Effector memory CD8-positive, alpha-beta T cell (primary cell): ENCODE measurements at regions not wholly inside any gene's neighbourhood (a gene's known extent, or its start where the extent isn't known, plus 50 kb on each side); places are given as distances from the start of the nearest gene placed in this dataset.
"Not testable (repeated sequence)": the region's sequence is repeated elsewhere in the genome, so short reads cannot be mapped to it uniquely, and the experiment has no call there.

Experiments
- ATAC-seq: fragments of 150-1000 bp; cut with Tn5 transposase; replicated peaks from 2 replicates; pipeline ENCODE4 v1.10.0; 2021; ENCODE audit warnings: mild to moderate bottlenecking, moderate library complexity
- DNase-seq, 3 experiments: peaks; one replicate each; pipeline ENCODE4 v3.0.0; 2021
- H3K27ac Mint-ChIP-seq, 2 donors: one replicate each; pipeline ENCODE4 v1.8.0; 2022; ENCODE audit warnings: mild to moderate bottlenecking in 2 of 2, mixed read lengths in 2 of 2, moderate library complexity in 2 of 2
- H3K27me3 Mint-ChIP-seq, 2 donors: one replicate each; pipeline ENCODE4 v1.8.0; 2022; ENCODE audit warnings: mixed read lengths in 2 of 2
- H3K36me3 Mint-ChIP-seq: one replicate; pipeline ENCODE4 v1.8.0; 2022; ENCODE audit warnings: mild to moderate bottlenecking, moderate library complexity, mixed read lengths; ENCODE audit not compliant: insufficient read depth
- H3K4me1 Mint-ChIP-seq, 2 donors: one replicate each; pipeline ENCODE4 v1.8.0; 2022; ENCODE audit warnings: low read depth in 2 of 2, mixed read lengths in 2 of 2
- H3K4me3 Mint-ChIP-seq, 2 donors: one replicate each; pipeline ENCODE4 v1.8.0; 2022; ENCODE audit warnings: mild to moderate bottlenecking in 2 of 2, mixed read lengths in 2 of 2, moderate library complexity in 2 of 2
- H3K9me3 Mint-ChIP-seq, 2 donors: one replicate each; pipeline ENCODE4 v1.8.0; 2022; ENCODE audit warnings: mixed read lengths in 2 of 2

- H3K4me1 Mint-ChIP-seq, H3K36me3 Mint-ChIP-seq, H3K4me3 Mint-ChIP-seq, H3K27ac Mint-ChIP-seq, DNase-seq, ATAC-seq: not testable (repeated sequence)
- Mint-ChIP-seq H3K27me3 (peaks cover 20 to 28% of the 10 kb centered on the region in 2 donors), H3K9me3 (peaks cover 2 to 10% of the 10 kb centered on the region in 2 donors)
Observed at GRCh38 chr1:219863816-219864215, 64.5 kb downstream of the SLC30A10 start.

- no peaks in the 10 kb centered on the region for H3K36me3 Mint-ChIP-seq
- no peaks in the 10 kb centered on the region for H3K4me1 Mint-ChIP-seq
- peaks cover 20 to 28% of the 10 kb centered on the region in 2 donors for H3K27me3 Mint-ChIP-seq
- no peak overlapping the region for H3K27ac Mint-ChIP-seq
- H3K9me3 Mint-ChIP-seq, result peaks cover 5 to 17% of the 10 kb centered on the region in 2 donors
- DNase-seq (no peak), ATAC-seq (no peak)
- H3K4me3 Mint-ChIP-seq, result no peak overlapping the region
Observed at GRCh38 chr1:219862366-219862765, 66.0 kb downstream of the SLC30A10 start.

- Mint-ChIP-seq H3K9me3 (peaks cover 10 to 17% of the 10 kb centered on the region in 2 donors), H3K27ac (no peak overlapping the region), H3K36me3 (no peaks in the 10 kb centered on the region), H3K4me1 (no peaks in the 10 kb centered on the region), H3K4me3 (no peak overlapping the region), H3K27me3 (peaks cover 20 to 28% of the 10 kb centered on the region in 2 donors)
- ATAC-seq, result no peak
- DNase-seq, result no peak
Observed at GRCh38 chr1:219858980-219859379, 69.4 kb downstream of the SLC30A10 start.

- H3K4me3 Mint-ChIP-seq, result no peak overlapping the region
- H3K27me3 Mint-ChIP-seq, result no peaks in the 10 kb centered on the region
- DNase-seq, result no peak
- H3K9me3 Mint-ChIP-seq, result peaks cover 0 to 8% of the 10 kb centered on the region in 2 donors
- ATAC-seq, result no peak
- no peaks in the 10 kb centered on the region for H3K4me1 Mint-ChIP-seq
- no peaks in the 10 kb centered on the region for H3K36me3 Mint-ChIP-seq
- no peak overlapping the region for H3K27ac Mint-ChIP-seq
Observed at GRCh38 chr1:219847215-219847855, 81.0 kb downstream of the SLC30A10 start.

GRCh38 chr1:219839595-219839994, 88.8 kb downstream of the SLC30A10 start:
- ATAC-seq, H3K4me3 Mint-ChIP-seq, H3K27ac Mint-ChIP-seq, H3K9me3 Mint-ChIP-seq, DNase-seq, H3K36me3 Mint-ChIP-seq, H3K4me1 Mint-ChIP-seq: not testable (repeated sequence)
- peaks cover 10 to 19% of the 10 kb centered on the region in 2 donors for H3K27me3 Mint-ChIP-seq

- no peaks in the 10 kb centered on the region for H3K4me1 Mint-ChIP-seq
- no peak overlapping the region for H3K27ac Mint-ChIP-seq
- no peak for ATAC-seq
- no peaks in the 10 kb centered on the region for H3K36me3 Mint-ChIP-seq
- H3K27me3 Mint-ChIP-seq, result peaks cover 14 to 24% of the 10 kb centered on the region in 2 donors
- H3K4me3 Mint-ChIP-seq, result no peak overlapping the region
- H3K9me3 Mint-ChIP-seq, result no peaks in the 10 kb centered on the region
- no peak for DNase-seq
Observed at GRCh38 chr1:219837994-219838294, 90.4 kb downstream of the SLC30A10 start.

GRCh38 chr1:219837274-219837993, 90.9 kb downstream of the SLC30A10 start:
- Mint-ChIP-seq H3K4me1 (no peaks in the 10 kb centered on the region), H3K4me3 (no peak overlapping the region), H3K27ac (no peak overlapping the region), H3K9me3 (no peaks in the 10 kb centered on the region), H3K36me3 (no peaks in the 10 kb centered on the region), H3K27me3 (peaks cover 14 to 24% of the 10 kb centered on the region in 2 donors)
- DNase-seq (no peak), ATAC-seq (no peak)

- ATAC-seq, result no peak
- H3K4me1 Mint-ChIP-seq, result no peaks in the 10 kb centered on the region
- no peaks in the 10 kb centered on the region for H3K36me3 Mint-ChIP-seq
- peaks cover 14 to 24% of the 10 kb centered on the region in 2 donors for H3K27me3 Mint-ChIP-seq
- H3K9me3 Mint-ChIP-seq, result no peaks in the 10 kb centered on the region
- no peak for DNase-seq
- H3K4me3 Mint-ChIP-seq, result no peak overlapping the region
- no peak overlapping the region for H3K27ac Mint-ChIP-seq
Observed at GRCh38 chr1:219834314-219834917, 93.9 kb downstream of the SLC30A10 start.

GRCh38 chr1:219833214-219833815, 95.0 kb downstream of the SLC30A10 start:
- H3K27me3 Mint-ChIP-seq, result peaks cover 14 to 24% of the 10 kb centered on the region in 2 donors

GRCh38 chr1:219826290-219826689, 102.1 kb downstream of the SLC30A10 start:
- H3K27ac Mint-ChIP-seq, result no peak overlapping the region
- no peak for DNase-seq
- H3K4me3 Mint-ChIP-seq, result no peak overlapping the region
- no peaks in the 10 kb centered on the region for H3K27me3 Mint-ChIP-seq
- no peak for ATAC-seq
- H3K4me1 Mint-ChIP-seq, result no peaks in the 10 kb centered on the region
- no peaks in the 10 kb centered on the region for H3K36me3 Mint-ChIP-seq
- no peaks in the 10 kb centered on the region for H3K9me3 Mint-ChIP-seq

More at GRCh38 chr1:219833214-219833815, 95.0 kb downstream of the SLC30A10 start:
- no peak for DNase-seq
- Mint-ChIP-seq H3K27ac (no peak overlapping the region), H3K9me3 (no peaks in the 10 kb centered on the region), H3K4me3 (no peak overlapping the region), H3K4me1 (no peaks in the 10 kb centered on the region), H3K36me3 (no peaks in the 10 kb centered on the region)
- no peak for ATAC-seq

GRCh38 chr1:219825355-219825754, 103.0 kb downstream of the SLC30A10 start:
- Mint-ChIP-seq H3K27ac (no peak overlapping the region), H3K9me3 (no peaks in the 10 kb centered on the region), H3K4me1 (no peaks in the 10 kb centered on the region), H3K27me3 (no peaks in the 10 kb centered on the region), H3K36me3 (no peaks in the 10 kb centered on the region), H3K4me3 (no peak overlapping the region)
- DNase-seq (no peak), ATAC-seq (no peak)

GRCh38 chr1:219824338-219824737, 104.0 kb downstream of the SLC30A10 start:
- no peaks in the 10 kb centered on the region for H3K36me3 Mint-ChIP-seq

GRCh38 chr1:219820551-219820950, 107.8 kb downstream of the SLC30A10 start:
- ATAC-seq (no peak), DNase-seq (no peak)
- no peak overlapping the region for H3K27ac Mint-ChIP-seq
- H3K36me3 Mint-ChIP-seq, result no peaks in the 10 kb centered on the region
- no peak overlapping the region for H3K4me3 Mint-ChIP-seq
- no peaks in the 10 kb centered on the region for H3K4me1 Mint-ChIP-seq
- peaks cover 11 to 13% of the 10 kb centered on the region in 2 donors for H3K27me3 Mint-ChIP-seq
- H3K9me3 Mint-ChIP-seq, result peaks cover 0 to 5% of the 10 kb centered on the region in 2 donors

More at GRCh38 chr1:219824338-219824737, 104.0 kb downstream of the SLC30A10 start:
- Mint-ChIP-seq H3K27me3 (peaks cover 3 to 4% of the 10 kb centered on the region in 2 donors), H3K4me3 (no peak overlapping the region), H3K27ac (no peak overlapping the region), H3K9me3 (no peaks in the 10 kb centered on the region), H3K4me1 (no peaks in the 10 kb centered on the region)
- DNase-seq (no peak), ATAC-seq (no peak)
